ENCODE measurements at regions not wholly inside any gene's neighbourhood (a gene's known extent, or its start where the extent isn't known, plus 50 kb on each side); places are given as distances from the start of the nearest gene placed in this dataset.
"Not testable (repeated sequence)": the region's sequence is repeated elsewhere in the genome, so short reads cannot be mapped to it uniquely, and the experiment has no call there.

- not testable (repeated sequence) for H3K36me3 ChIP-seq (ENCODE audit: insufficient read depth, low read depth, low read length); H3K4me1 ChIP-seq (ENCODE audit: insufficient read depth, low read length); H3K9me3 ChIP-seq (ENCODE audit: insufficient read depth, low read depth, low read length); H3K27ac ChIP-seq (ENCODE audit: low read length); H3K27me3 ChIP-seq (ENCODE audit: insufficient read depth, low read length)
- peak overlapping the region; percentile 68; the same call in 1 of the 2 replicates for H3K9ac ChIP-seq (ENCODE audit: low read depth, low read length)
- H3K4me3 ChIP-seq (ENCODE audit: low read length): peak overlapping the region; percentile 64; the same call in 1 of the 2 replicates
Observed at GRCh38 chr5:34243802-34244201, 200.8 kb upstream of the C1QTNF3 start.

- H3K27ac ChIP-seq (ENCODE audit: low read length): not testable (repeated sequence)
Observed at GRCh38 chr5:34244281-34245031, 201.4 kb upstream of the C1QTNF3 start.

GRCh38 chr5:34245032-34245394, 202.0 kb upstream of the C1QTNF3 start:
- not testable (repeated sequence) for H3K4me1 ChIP-seq (ENCODE audit: insufficient read depth, low read length); H3K27me3 ChIP-seq (ENCODE audit: insufficient read depth, low read length); H3K27ac ChIP-seq (ENCODE audit: low read length); H3K9ac ChIP-seq (ENCODE audit: low read depth, low read length); H3K4me3 ChIP-seq (ENCODE audit: low read length); H3K9me3 ChIP-seq (ENCODE audit: insufficient read depth, low read depth, low read length); H3K36me3 ChIP-seq (ENCODE audit: insufficient read depth, low read depth, low read length)

More at GRCh38 chr5:34244281-34245031, 201.4 kb upstream of the C1QTNF3 start:
- H3K4me1 ChIP-seq (ENCODE audit: insufficient read depth, low read length); H3K27me3 ChIP-seq (ENCODE audit: insufficient read depth, low read length); H3K36me3 ChIP-seq (ENCODE audit: insufficient read depth, low read depth, low read length); H3K9me3 ChIP-seq (ENCODE audit: insufficient read depth, low read depth, low read length): not testable (repeated sequence)
- Histone ChIP-seq H3K9ac (ENCODE audit: low read depth, low read length) (peak overlapping the region; percentile 68; the same call in 1 of the 2 replicates), H3K4me3 (ENCODE audit: low read length) (peak overlapping the region; percentile 64)

- H3K27me3 ChIP-seq (ENCODE audit: insufficient read depth, low read length); H3K9ac ChIP-seq (ENCODE audit: low read depth, low read length); H3K36me3 ChIP-seq (ENCODE audit: insufficient read depth, low read depth, low read length); H3K9me3 ChIP-seq (ENCODE audit: insufficient read depth, low read depth, low read length); H3K4me3 ChIP-seq (ENCODE audit: low read length); H3K4me1 ChIP-seq (ENCODE audit: insufficient read depth, low read length); H3K27ac ChIP-seq (ENCODE audit: low read length): not testable (repeated sequence)
Observed at GRCh38 chr5:34245813-34246212, 202.8 kb upstream of the C1QTNF3 start.

- not testable (repeated sequence) for H3K36me3 ChIP-seq (ENCODE audit: insufficient read depth, low read depth, low read length); H3K9ac ChIP-seq (ENCODE audit: low read depth, low read length); H3K4me3 ChIP-seq (ENCODE audit: low read length); H3K27ac ChIP-seq (ENCODE audit: low read length); H3K9me3 ChIP-seq (ENCODE audit: insufficient read depth, low read depth, low read length); H3K4me1 ChIP-seq (ENCODE audit: insufficient read depth, low read length); H3K27me3 ChIP-seq (ENCODE audit: insufficient read depth, low read length)
Observed at GRCh38 chr5:34258598-34258997, 215.6 kb upstream of the C1QTNF3 start.

GRCh38 chr5:34261020-34261419, 218.0 kb upstream of the C1QTNF3 start:
- H3K4me3 ChIP-seq (ENCODE audit: low read length); H3K9me3 ChIP-seq (ENCODE audit: insufficient read depth, low read depth, low read length); H3K9ac ChIP-seq (ENCODE audit: low read depth, low read length); H3K4me1 ChIP-seq (ENCODE audit: insufficient read depth, low read length); H3K36me3 ChIP-seq (ENCODE audit: insufficient read depth, low read depth, low read length); H3K27me3 ChIP-seq (ENCODE audit: insufficient read depth, low read length); H3K27ac ChIP-seq (ENCODE audit: low read length): not testable (repeated sequence)

GRCh38 chr5:34266151-34266550, 223.1 kb upstream of the C1QTNF3 start:
- not testable (repeated sequence) for H3K36me3 ChIP-seq (ENCODE audit: insufficient read depth, low read depth, low read length); H3K4me3 ChIP-seq (ENCODE audit: low read length); H3K9me3 ChIP-seq (ENCODE audit: insufficient read depth, low read depth, low read length); H3K4me1 ChIP-seq (ENCODE audit: insufficient read depth, low read length); H3K27ac ChIP-seq (ENCODE audit: low read length); H3K27me3 ChIP-seq (ENCODE audit: insufficient read depth, low read length); H3K9ac ChIP-seq (ENCODE audit: low read depth, low read length)

GRCh38 chr5:34296759-34297158, 253.7 kb upstream of the C1QTNF3 start:
- not testable (repeated sequence) for H3K27me3 ChIP-seq (ENCODE audit: insufficient read depth, low read length); H3K9me3 ChIP-seq (ENCODE audit: insufficient read depth, low read depth, low read length); H3K4me1 ChIP-seq (ENCODE audit: insufficient read depth, low read length); H3K27ac ChIP-seq (ENCODE audit: low read length); H3K9ac ChIP-seq (ENCODE audit: low read depth, low read length); H3K36me3 ChIP-seq (ENCODE audit: insufficient read depth, low read depth, low read length)
- 0 out of 2 replicates have a peak overlapping the region, but pooled peaks have one; percentile 9 for H3K4me3 ChIP-seq (ENCODE audit: low read length)

GRCh38 chr5:34329201-34329600, 286.2 kb upstream of the C1QTNF3 start:
- not testable (repeated sequence) for H3K9me3 ChIP-seq (ENCODE audit: insufficient read depth, low read depth, low read length); H3K4me1 ChIP-seq (ENCODE audit: insufficient read depth, low read length); H3K27me3 ChIP-seq (ENCODE audit: insufficient read depth, low read length); H3K9ac ChIP-seq (ENCODE audit: low read depth, low read length); H3K36me3 ChIP-seq (ENCODE audit: insufficient read depth, low read depth, low read length); H3K27ac ChIP-seq (ENCODE audit: low read length); H3K4me3 ChIP-seq (ENCODE audit: low read length)

GRCh38 chr5:34329611-34330108, 286.6 kb upstream of the C1QTNF3 start:
- not testable (repeated sequence) for H3K27ac ChIP-seq (ENCODE audit: low read length); H3K4me1 ChIP-seq (ENCODE audit: insufficient read depth, low read length); H3K27me3 ChIP-seq (ENCODE audit: insufficient read depth, low read length); H3K36me3 ChIP-seq (ENCODE audit: insufficient read depth, low read depth, low read length); H3K9ac ChIP-seq (ENCODE audit: low read depth, low read length); H3K9me3 ChIP-seq (ENCODE audit: insufficient read depth, low read depth, low read length); H3K4me3 ChIP-seq (ENCODE audit: low read length)

GRCh38 chr5:34331928-34332454, 289.0 kb upstream of the C1QTNF3 start:
- H3K27me3 ChIP-seq (ENCODE audit: insufficient read depth, low read length); H3K4me3 ChIP-seq (ENCODE audit: low read length); H3K9ac ChIP-seq (ENCODE audit: low read depth, low read length); H3K9me3 ChIP-seq (ENCODE audit: insufficient read depth, low read depth, low read length); H3K4me1 ChIP-seq (ENCODE audit: insufficient read depth, low read length); H3K36me3 ChIP-seq (ENCODE audit: insufficient read depth, low read depth, low read length); H3K27ac ChIP-seq (ENCODE audit: low read length): not testable (repeated sequence)

GRCh38 chr5:34339408-34340001, 296.5 kb upstream of the C1QTNF3 start:
- H3K27me3 ChIP-seq (ENCODE audit: insufficient read depth, low read length); H3K9ac ChIP-seq (ENCODE audit: low read depth, low read length); H3K9me3 ChIP-seq (ENCODE audit: insufficient read depth, low read depth, low read length); H3K4me3 ChIP-seq (ENCODE audit: low read length); H3K27ac ChIP-seq (ENCODE audit: low read length); H3K4me1 ChIP-seq (ENCODE audit: insufficient read depth, low read length); H3K36me3 ChIP-seq (ENCODE audit: insufficient read depth, low read depth, low read length): not testable (repeated sequence)

Data from iPS-20b (cell line).